Activated CD4-positive, CD25-positive, alpha-beta regulatory T cell (primary cell): ENCODE measurements at regions not wholly inside any gene's neighbourhood (a gene's known extent, or its start where the extent isn't known, plus 50 kb on each side); places are given as distances from the start of the nearest gene placed in this dataset.
"Not testable (repeated sequence)": the region's sequence is repeated elsewhere in the genome, so short reads cannot be mapped to it uniquely, and the experiment has no call there.

Experiments used
- DNase-seq, 4 experiments: peaks; one replicate each; lab custom pipeline; 2025; lab: John Stamatoyannopoulos, UW

- no peak for DNase-seq
Measured at GRCh38 chr10:131363416-131363815, 51.9 kb upstream of the TCERG1L start.

DNA sequence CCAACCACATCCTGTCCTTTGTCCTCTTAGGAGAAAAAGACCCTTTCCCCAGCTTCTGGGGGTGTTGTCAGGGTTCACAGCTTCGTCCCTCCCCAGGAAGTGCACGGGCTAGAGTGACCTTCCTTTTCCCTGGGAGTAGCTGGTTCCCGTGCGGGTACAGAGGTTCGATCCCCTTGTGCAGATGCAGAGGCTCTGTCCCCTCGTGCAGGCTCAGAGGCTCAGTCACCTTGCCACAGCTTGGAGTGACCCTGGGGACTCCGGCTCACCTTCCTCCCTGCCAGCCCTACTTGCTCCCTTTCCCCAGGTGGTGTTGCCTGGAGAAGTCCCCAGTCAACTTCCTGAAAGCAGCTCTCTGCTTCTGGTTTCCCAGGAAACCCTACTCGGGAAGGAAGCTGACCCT lies 60.0 kb upstream of the TCERG1L start:
- DNase-seq = no peak

- no peak for DNase-seq
Measured at GRCh38 chr10:131381576-131381975, 70.1 kb upstream of the TCERG1L start.

- not testable (repeated sequence) for DNase-seq
Measured at GRCh38 chr10:131385161-131385872, 73.8 kb upstream of the TCERG1L start.

- DNase-seq = no peak
Measured at GRCh38 chr10:131387018-131387529, 75.6 kb upstream of the TCERG1L start.

- no peak for DNase-seq
Measured at GRCh38 chr10:131391936-131392335, 80.4 kb upstream of the TCERG1L start.

- no peak for DNase-seq
Measured at GRCh38 chr10:131396121-131397050, 84.9 kb upstream of the TCERG1L start.

DNA sequence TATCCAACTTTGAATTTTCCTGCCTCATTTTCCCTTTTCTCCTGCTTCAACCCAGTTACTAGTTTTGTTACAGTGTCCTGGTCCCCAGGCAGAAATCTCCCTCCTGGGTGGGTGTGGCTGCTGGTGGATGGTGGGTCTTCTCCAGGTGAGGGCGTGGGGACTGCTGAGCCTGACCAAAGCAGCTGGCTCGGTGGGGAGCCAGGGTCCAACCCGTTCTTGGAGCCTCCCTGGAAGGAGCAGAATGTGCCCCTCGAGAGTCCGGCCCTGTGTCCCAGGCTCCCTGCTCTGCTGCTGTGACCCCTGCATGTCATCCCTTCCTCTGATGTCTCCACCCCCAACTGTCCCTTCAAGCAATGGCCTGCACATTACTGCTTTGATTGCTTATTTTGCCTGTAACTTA lies 86.6 kb upstream of the TCERG1L start:
- no peak for DNase-seq

DNA sequence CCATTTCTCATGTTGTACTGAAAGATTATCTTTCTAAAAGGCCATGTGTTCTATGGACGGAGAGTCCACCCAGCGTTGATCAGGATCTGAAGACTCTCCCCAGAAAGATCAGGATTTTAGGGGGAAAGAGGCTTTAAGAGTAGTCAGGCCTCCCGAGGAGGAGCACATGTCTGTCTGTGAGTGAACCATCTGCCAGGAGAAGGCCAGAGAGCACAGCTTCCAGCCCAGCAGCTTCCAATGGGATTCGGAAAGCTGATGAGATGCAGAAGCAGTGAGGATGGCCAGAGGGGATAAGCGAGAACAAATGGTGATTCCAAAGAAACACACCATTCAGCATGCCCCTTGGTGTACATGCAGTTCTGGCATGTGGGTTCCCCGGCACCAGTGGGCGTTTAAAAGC lies 88.5 kb upstream of the TCERG1L start:
- DNase-seq = no peak

DNA sequence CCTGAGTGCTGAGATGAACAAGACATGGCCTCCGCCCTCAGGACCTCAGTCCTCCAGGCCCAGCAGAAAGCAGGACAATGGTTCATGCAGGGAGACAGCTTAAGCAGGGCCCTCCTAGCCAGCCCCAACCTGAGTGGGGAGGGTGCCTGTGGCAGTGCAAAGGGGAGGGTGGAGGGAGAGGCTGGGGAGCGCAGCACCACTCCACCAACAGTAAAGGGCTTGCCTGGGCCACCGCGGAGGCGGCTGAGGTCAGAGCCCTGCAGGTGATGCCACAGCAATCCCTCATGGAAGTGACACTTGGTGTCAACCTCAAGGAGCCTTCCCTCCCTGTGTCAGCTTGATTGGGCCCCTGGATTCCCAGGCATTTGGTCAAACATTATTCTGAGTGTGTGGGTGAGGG lies 89.0 kb upstream of the TCERG1L start:
- no peak for DNase-seq

GRCh38 chr10:131402771-131403650 lies 91.5 kb upstream of the TCERG1L start:
- DNase-seq = no peak

DNA sequence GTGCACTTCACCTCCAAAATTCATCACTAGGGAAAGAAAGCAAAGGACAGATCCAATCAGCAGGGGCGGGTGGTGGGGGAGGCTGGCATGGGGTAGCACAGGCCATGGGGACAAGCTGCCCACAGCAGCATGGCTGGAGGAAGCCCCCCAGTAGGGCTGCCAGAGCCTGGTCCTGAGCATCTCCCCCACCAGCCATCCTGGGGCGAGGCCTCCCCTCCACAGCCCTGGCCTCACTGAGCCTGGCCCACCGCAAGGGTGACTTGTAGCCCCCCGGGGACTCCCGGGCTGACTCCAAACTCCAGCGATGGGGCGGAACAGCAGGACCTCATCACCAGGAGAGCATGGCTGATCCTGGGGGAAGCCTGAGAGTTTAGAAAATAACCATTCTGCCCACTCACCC lies 92.4 kb upstream of the TCERG1L start:
- no peak for DNase-seq

GRCh38 chr10:131404886-131405285 lies 93.4 kb upstream of the TCERG1L start:
- no peak for DNase-seq

GRCh38 chr10:131406676-131407392 lies 95.3 kb upstream of the TCERG1L start:
- DNase-seq = no peak

DNA sequence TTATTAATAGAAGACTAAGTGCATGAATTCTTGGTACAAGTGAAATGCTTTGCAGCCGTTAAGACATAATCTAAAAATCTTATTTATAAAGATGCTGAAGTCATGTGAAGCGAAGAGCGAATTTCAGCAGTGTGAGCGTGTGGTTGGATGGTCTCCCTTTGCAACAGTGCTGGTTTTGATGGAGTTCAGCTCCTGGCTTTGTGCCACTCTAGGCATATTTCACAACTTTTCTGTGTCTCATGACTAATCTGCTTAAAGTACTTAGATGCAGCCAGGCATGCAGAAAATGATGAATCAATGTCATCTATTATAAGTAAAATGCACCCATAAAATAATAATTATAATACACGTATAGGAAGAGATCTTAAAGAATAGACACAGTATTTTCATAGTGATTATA lies 107.2 kb upstream of the TCERG1L start:
- DNase-seq = no peak

DNA sequence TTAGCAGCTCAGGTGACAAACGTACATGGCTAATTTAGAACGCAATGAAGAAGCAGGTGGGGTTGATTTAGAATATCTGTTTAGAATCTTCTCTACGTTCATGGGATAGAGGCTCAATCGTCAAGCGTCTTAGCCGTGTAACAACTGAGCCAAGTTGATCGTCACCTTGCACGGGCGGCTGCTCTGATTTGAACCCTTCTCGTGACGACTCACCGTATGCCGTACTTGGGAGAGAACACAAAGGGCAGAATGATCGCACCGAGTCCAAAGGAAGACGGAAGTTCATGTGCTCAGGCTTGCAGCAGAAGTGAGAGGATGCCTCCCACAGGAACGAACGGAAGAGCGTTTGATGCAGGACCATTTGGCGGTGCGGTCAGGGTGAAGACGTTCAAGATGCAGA lies 108.3 kb upstream of the TCERG1L start:
- DNase-seq = no peak

GRCh38 chr10:131420867-131421266 lies 109.3 kb upstream of the TCERG1L start:
- no peak for DNase-seq

DNA sequence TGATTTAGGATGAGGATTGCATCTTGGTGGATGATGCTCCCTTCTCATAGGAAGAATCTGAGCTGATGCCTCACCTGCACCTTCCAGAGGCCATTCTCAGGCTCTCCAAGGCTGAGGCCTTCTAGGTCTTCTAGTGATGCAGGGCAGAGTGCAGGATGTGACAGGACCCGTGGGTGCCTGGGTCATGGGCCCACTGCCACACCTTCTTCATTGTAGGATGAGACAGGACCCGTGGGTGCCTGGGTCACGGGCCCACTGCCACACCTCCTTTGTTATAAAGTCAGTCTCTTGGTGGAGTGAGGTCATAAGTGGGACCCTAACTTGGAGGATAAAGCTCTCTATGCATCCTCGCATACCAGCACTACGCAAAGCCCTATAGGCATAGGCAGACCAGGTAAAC lies 109.9 kb upstream of the TCERG1L start:
- no peak for DNase-seq

GRCh38 chr10:131422731-131423130 lies 111.2 kb upstream of the TCERG1L start:
- no peak for DNase-seq

- no peak for DNase-seq
Measured at GRCh38 chr10:131424053-131424452, 112.5 kb upstream of the TCERG1L start.

DNA sequence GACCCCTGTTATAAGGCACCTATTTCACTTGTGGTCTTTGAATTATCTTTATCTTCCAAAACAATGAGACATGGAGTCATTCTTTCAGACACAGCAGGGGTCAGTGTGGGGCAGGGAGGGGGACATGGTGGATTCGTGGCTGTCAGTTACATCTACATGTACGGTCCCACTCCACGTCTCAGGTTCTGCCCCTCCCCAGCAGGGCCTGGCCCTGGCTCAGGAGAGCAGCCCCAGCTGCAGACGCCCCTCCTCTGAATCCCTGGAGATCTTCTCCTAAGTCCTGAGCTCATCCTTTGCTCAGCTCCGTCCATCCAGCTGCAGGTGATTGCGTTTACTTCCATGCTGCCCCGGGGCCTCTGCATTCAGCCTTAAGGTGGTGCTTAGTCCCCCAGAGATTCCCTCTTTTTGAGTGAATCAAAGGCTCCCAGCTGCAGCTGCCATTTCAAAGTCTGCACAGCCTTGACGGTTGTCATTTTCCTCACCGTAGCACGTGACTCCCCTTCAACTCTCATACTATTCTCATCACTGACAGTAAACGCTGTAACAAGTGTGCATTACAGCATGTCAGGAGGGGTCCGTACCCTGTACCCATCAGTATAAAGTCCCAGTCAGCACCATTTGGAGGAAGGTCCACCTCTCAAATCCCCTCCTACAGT lies 113.4 kb upstream of the TCERG1L start:
- DNase-seq = no peak
